K562 (cell line): ENCODE measurements at regions not wholly inside any gene's neighbourhood (a gene's known extent, or its start where the extent isn't known, plus 50 kb on each side); places are given as distances from the start of the nearest gene placed in this dataset.
"Not testable (repeated sequence)": the region's sequence is repeated elsewhere in the genome, so short reads cannot be mapped to it uniquely, and the experiment has no call there.

ENCODE experiments used
- ATAC-seq: fragments of 200-7000 bp; cut with Tn5 transposase; 3 replicates; pipeline ENCODE4 v1.9.1; 2020; ENCODE audit warnings: moderate library complexity
- BruUV-seq: library from RNA; stranded (reverse); fragments of 400-500 nt; replicated peaks from 2 replicates; lab custom pipeline; 2021; lab: Mats Ljungman, UMichigan
- CTCF ChIA-PET: fragments of 300-600 bp; formaldehyde crosslinking; extraction: SDS; loops from one replicate; lab custom pipeline; 2021; ENCODE audit warnings: low intra/inter-chr PET ratio; lab: Yijun Ruan, JAX
- POLR2A ChIA-PET: fragments of 300-600, 350-650 bp; sonication (Branson Sonifier 250); formaldehyde crosslinking; extraction: SDS; loops from one replicate; lab custom pipeline; 2021; ENCODE audit warnings: antibody characterized with exemption, inconsistent platforms; lab: Yijun Ruan, JAX
- DNase-seq, 4 experiments: peaks; one replicate each; pipeline versions ENCODE4 v3.0.0 to v3.0.0-alpha.2; 2011 to 2018; ENCODE audit warnings: low spot score in 3 of 4, mixed read lengths in 3 of 4; ENCODE audit errors: extremely low read depth in 1 of 4
- FAIRE-seq: peaks from 2 replicates; lab custom pipeline; 2011; peaks lifted over from hg19 to GRCh38; lab: Jason Lieb, UNC
- H2AFZ ChIP-seq: 2 replicates; pipeline ENCODE4 v1.6.0; 2011; ENCODE audit warnings: low read depth, low read length, control low read depth, inconsistent platforms
- H3K27ac ChIP-seq: fragments of 200-600 bp; 3 replicates; pipeline ENCODE4 v1.8.0; 2011; ENCODE audit warnings: low read depth, mild to moderate bottlenecking, control low read depth, inconsistent platforms, low read length, moderate library complexity, mixed read lengths; ENCODE audit errors: extremely low read depth
- H3K27me3 ChIP-seq, 2 experiments: fragments of 300-600 bp in 1 of 2; 2 replicates in 1 of 2; 3 replicates in 1 of 2; pipeline versions ENCODE4 v1.6.0 to v1.8.0; 2011; ENCODE audit warnings: inconsistent platforms in 2 of 2, low read length in 2 of 2, mild to moderate bottlenecking in 1 of 2, mixed read lengths in 1 of 2, moderate library complexity in 1 of 2; ENCODE audit not compliant: control insufficient read depth in 2 of 2, insufficient read depth in 2 of 2
- H3K36me3 ChIP-seq: fragments of 300-600 bp; 3 replicates; pipeline ENCODE4 v1.8.0; 2011; ENCODE audit warnings: mild to moderate bottlenecking, low read length, inconsistent platforms; ENCODE audit not compliant: control insufficient read depth, insufficient read depth
- H3K4me1 ChIP-seq, 2 experiments: fragments of 200-600 bp in 1 of 2; replicated peaks in 1 of 2; 2 replicates in 1 of 2; 3 replicates in 1 of 2; pipeline versions ENCODE4 v1.5.1 to v1.8.0; 2011; ENCODE audit warnings: inconsistent platforms in 2 of 2, low read length in 2 of 2, mild to moderate bottlenecking in 1 of 2, mixed read lengths in 1 of 2, moderate library complexity in 1 of 2; ENCODE audit not compliant: control insufficient read depth in 2 of 2, insufficient read depth in 2 of 2
- H3K4me2 ChIP-seq: 2 replicates; pipeline ENCODE4 v1.6.1; 2011; ENCODE audit warnings: low read length, control low read depth, inconsistent platforms, mixed read lengths; ENCODE audit not compliant: insufficient read depth
- H3K4me3 ChIP-seq: fragments of 200-600 bp; sonication (generic), shearing (Covaris generic); 2 replicates; pipeline ENCODE4 v1.5.1; 2016; ENCODE audit warnings: control low read depth, inconsistent platforms
- H3K79me2 ChIP-seq: fragments of 200-600 bp; 3 replicates; pipeline ENCODE4 v1.8.0; 2011; ENCODE audit warnings: low read length, inconsistent platforms; ENCODE audit not compliant: control insufficient read depth, insufficient read depth
- H3K9ac ChIP-seq, 2 experiments: 2 replicates each; pipeline versions ENCODE4 v1.6.0 to v1.6.1; 2011; ENCODE audit warnings: low read depth in 2 of 2, low read length in 2 of 2, control low read depth in 1 of 2, inconsistent platforms in 1 of 2, mild to moderate bottlenecking in 1 of 2, mixed read lengths in 1 of 2; ENCODE audit not compliant: insufficient read depth in 1 of 2
- H3K9me1 ChIP-seq: one replicate; pipeline ENCODE4 v1.6.0; 2011; ENCODE audit warnings: inconsistent platforms, mild to moderate bottlenecking, low read length, moderate library complexity; ENCODE audit not compliant: control insufficient read depth, insufficient read depth
- H3K9me3 ChIP-seq: replicated peaks from 2 replicates; pipeline ENCODE4 v1.5.1; 2011; ENCODE audit warnings: low read depth, low read length, inconsistent platforms; ENCODE audit not compliant: control insufficient read depth, insufficient read depth
- H4K20me1 ChIP-seq: replicated peaks from 2 replicates; pipeline ENCODE4 v1.6.1; 2011; ENCODE audit warnings: low read length, inconsistent platforms, mixed read lengths; ENCODE audit not compliant: control insufficient read depth, insufficient read depth
- CEBPB ChIP-seq: fragments of 450-650 bp; IDR thresholded peaks from 2 replicates; pipeline ENCODE4 v1.6.1; 2016; ENCODE audit warnings: missing genetic modification characterization, missing compliant biosample characterization
- CEBPG ChIP-seq, 3 experiments: fragments of 200-800 bp in 1 of 3; sonication (Bioruptor generic) in 1 of 3; sonication (generic) in 1 of 3; formaldehyde crosslinking in 1 of 3; IDR thresholded peaks in 2 of 3; conservative IDR thresholded peaks in 1 of 3; 2 replicates each; pipeline versions ENCODE4 v1.6.1 to v1.8.0; 2016 to 2022; ENCODE audit warnings: missing compliant biosample characterization in 2 of 3, missing genetic modification characterization in 2 of 3, mild to moderate bottlenecking in 1 of 3, missing genetic modification reagents in 1 of 3
- CTCF ChIP-seq, 3 experiments: IDR thresholded peaks in 2 of 3; conservative IDR thresholded peaks in 1 of 3; 2 replicates each; pipeline ENCODE4 v1.5.1; 2011 to 2012; ENCODE audit warnings: low read length in 3 of 3, mild to moderate bottlenecking in 3 of 3, control low read depth in 2 of 3, improper control_type of control experiment in 1 of 3, inconsistent platforms in 1 of 3, low read depth in 1 of 3, mixed read lengths in 1 of 3, moderate library complexity in 1 of 3; ENCODE audit not compliant: insufficient read depth in 2 of 3
- RAD21 ChIP-seq, 2 experiments: fragments of 250-450 bp in 1 of 2; fragments of 450-650 bp in 1 of 2; sonication (Bioruptor Pico) in 1 of 2; formaldehyde crosslinking in 1 of 2; IDR thresholded peaks in 1 of 2; conservative IDR thresholded peaks in 1 of 2; 2 replicates each; pipeline versions ENCODE4 v1.4.0 to v1.8.0; 2020 to 2022; ENCODE audit warnings: mild to moderate bottlenecking in 2 of 2, moderate library complexity in 1 of 2
- SMAD4 ChIP-seq: fragments of 250-450 bp; sonication (Bioruptor Pico); conservative IDR thresholded peaks from 2 replicates; pipeline ENCODE4 v1.8.0; 2021; ENCODE audit warnings: inconsistent platforms, mild to moderate bottlenecking, moderate library complexity
- whole genome bisulfite sequencing: fragments of 100-300 bp; shearing (Covaris generic); methylation state at CpG from one replicate; pipeline ENCODE4 v1.1.6; 2016; ENCODE audit warnings: low coverage, mixed read lengths; ENCODE audit not compliant: insufficient coverage; ENCODE audit errors: missing lambda C conversion rate; 5-methylcytosine and 5-hydroxymethylcytosine counted together
- in situ Hi-C: fragments of 300-500 bp; cut with MboI; formaldehyde crosslinking; loops from 4 replicates; pipeline ENCODE4 v1.15.0; 2018; ENCODE audit warnings: inconsistent platforms, mixed read lengths
- intact Hi-C: fragments of 100-400 bp; cut with micrococcal nuclease; formaldehyde crosslinking; loops from 2 replicates; pipeline ENCODE4 v1.14.2; 2022
- TF ChIP-seq, protein P1 (sequence below), 2 experiments: fragments of 450-650 bp; IDR thresholded peaks; 2 replicates each; pipeline ENCODE4 v1.6.1; 2016; ENCODE audit warnings: mild to moderate bottlenecking in 2 of 2, borderline replicate concordance in 1 of 2, low read depth in 1 of 2, moderate library complexity in 1 of 2

GRCh38 chr18:107464-107863 is 50.9 kb upstream of the USP14 start (continued):
- TF ChIP-seq, protein P1, sequence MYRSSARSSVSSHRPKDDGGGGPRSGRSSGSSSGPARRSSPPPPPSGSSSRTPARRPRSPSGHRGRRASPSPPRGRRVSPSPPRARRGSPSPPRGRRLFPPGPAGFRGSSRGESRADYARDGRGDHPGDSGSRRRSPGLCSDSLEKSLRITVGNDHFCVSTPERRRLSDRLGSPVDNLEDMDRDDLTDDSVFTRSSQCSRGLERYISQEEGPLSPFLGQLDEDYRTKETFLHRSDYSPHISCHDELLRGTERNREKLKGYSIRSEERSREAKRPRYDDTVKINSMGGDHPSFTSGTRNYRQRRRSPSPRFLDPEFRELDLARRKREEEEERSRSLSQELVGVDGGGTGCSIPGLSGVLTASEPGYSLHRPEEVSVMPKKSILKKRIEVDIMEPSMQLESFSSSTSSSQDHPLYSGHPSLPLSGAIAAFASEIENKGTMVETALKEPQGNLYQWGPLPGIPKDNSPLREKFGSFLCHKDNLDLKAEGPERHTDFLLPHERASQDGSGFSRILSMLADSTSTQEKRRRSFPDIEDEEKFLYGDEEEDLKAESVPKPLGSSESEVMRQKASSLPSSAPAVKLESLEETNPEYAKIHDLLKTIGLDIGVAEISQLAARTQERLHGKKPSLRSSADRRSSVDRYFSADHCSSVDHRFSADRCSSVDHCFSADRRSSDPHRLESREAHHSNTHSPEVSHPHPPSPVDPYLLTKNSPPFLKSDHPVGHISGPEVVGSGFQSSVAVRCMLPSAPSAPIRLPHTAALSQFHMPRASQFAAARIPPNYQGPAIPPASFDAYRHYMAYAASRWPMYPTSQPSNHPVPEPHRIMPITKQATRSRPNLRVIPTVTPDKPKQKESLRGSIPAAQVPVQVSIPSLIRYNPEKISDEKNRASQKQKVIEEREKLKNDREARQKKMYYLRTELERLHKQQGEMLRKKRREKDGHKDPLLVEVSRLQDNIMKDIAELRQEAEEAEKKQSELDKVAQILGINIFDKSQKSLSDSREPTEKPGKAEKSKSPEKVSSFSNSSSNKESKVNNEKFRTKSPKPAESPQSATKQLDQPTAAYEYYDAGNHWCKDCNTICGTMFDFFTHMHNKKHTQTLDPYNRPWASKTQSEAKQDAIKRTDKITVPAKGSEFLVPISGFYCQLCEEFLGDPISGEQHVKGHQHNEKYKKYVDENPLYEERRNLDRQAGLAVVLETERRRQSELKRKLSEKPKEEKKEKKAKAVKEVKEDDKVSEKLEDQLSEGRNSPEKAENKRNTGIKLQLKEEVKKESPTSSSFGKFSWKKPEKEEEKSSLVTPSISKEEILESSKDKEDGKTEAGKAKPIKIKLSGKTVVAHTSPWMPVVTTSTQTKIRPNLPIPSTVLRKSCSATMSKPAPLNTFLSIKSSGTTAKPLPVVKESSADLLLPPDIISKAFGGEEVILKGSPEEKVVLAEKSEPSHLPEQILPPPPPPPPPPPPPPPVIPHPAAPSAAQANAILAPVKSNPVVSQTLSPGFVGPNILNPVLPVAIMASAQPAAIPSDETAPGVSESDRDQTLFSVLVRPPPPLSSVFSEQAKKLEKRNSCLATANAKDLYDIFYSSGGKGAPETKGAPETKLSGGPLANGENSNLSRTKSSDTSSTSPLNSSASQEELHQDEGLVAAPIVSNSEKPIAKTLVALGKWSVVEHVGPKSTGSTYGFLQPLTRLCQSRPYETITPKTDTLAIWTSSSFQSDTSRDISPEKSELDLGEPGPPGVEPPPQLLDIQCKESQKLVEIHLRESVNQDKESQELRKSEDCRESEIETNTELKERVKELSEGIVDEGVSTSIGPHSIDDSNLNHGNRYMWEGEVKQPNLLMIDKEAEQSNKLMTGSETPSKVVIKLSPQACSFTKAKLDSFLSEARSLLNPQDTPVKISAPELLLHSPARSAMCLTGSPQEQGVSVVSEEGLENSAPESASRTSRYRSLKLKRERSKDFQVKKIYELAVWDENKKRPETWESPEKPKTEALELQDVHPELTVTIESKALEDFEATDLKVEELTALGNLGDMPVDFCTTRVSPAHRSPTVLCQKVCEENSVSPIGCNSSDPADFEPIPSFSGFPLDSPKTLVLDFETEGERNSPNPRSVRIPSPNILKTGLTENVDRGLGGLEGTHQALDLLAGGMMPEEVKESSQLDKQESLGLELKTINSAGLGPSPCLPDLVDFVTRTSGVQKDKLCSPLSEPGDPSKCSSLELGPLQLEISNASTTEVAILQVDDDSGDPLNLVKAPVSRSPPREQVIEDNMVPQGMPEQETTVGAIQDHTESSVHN (IDR thresholded peaks at IDR 0.05; ENCODE audit: borderline replicate concordance in 1 of 2, low read depth in 1 of 2) = peak in 1 of 2 experiments; percentile 68; a peak in 2 of 4 replicates
- TF ChIP-seq CEBPB (peak; percentile 76), SMAD4 (peak; percentile 37; the same call in 1 of the 2 replicates), CTCF (IDR thresholded peaks at IDR 0.05 in 2 of 3, conservative IDR thresholded peaks at IDR 0.05 in 1 of 3; ENCODE audit: insufficient read depth in 2 of 3, low read depth in 1 of 3, low read length in 3 of 3) (peak in 2 of 3 experiments; percentile 20 to 36; a peak in 3 of 6 replicates), RAD21 (CRISPR knock-in tag; conservative IDR thresholded peaks at IDR 0.05 in 1 of 2, IDR thresholded peaks at IDR 0.05 in 1 of 2) (peak in 1 of 2 experiments; percentile 7; a peak in 1 of 4 replicates), CEBPG (CRISPR knock-in tag; IDR thresholded peaks at IDR 0.05) (peak; percentile 20; the same call in 1 of the 2 replicates), CEBPG (tag; conservative IDR thresholded peaks at IDR 0.05 in 1 of 2, IDR thresholded peaks at IDR 0.05 in 1 of 2) (peak in 1 of 2 experiments; percentile 75; a peak in 3 of 4 replicates)

DNA sequence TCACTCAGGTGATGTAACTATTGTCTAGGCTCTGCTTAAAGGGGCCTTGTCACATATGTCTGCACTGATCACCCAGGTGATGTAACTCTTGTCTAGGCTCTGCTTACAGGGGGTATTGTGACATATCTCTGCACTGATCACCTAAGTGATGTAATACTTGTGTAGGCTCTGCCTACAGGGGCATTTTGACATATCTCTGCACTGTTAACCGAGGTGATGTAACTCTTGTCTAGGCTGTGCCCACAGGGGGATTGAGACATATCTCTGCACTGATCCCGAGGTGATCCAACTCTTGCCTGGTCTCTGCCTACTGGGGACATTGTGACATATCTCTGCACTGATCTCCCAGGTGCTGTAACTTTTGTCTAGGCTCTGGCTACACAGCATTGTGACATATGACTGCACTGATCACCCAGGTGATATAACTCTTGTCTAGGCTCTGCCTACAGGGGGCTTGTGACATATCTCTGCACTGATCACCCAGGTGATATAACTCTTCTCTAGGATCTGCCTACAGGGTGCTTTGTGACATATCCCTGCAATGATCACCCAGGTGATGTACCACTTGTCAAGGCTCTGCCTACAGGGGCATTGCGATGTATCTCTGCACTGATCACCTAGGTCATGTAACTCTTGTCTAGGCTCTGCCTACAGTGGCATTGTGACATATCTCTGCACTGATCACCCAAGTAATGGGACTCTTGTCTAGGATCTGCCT is 50.3 kb upstream of the USP14 start:
- H3K9me3 ChIP-seq, H3K9ac ChIP-seq, H3K27ac ChIP-seq, H3K4me1 ChIP-seq, BruUV-seq, CTCF ChIA-PET, in situ Hi-C loops, H3K9me1 ChIP-seq, H3K27me3 ChIP-seq, POLR2A ChIA-PET, FAIRE-seq, H3K79me2 ChIP-seq, DNase-seq, intact Hi-C loops, H2AFZ ChIP-seq, H3K4me3 ChIP-seq, H3K36me3 ChIP-seq, H3K4me2 ChIP-seq, H4K20me1 ChIP-seq: not testable (repeated sequence)
- peak; percentile 57 for ATAC-seq
- WGBS = 1% methylated on average over 1 of the region's 3 CpGs
